ENCODE measurements at regions not wholly inside any gene's neighbourhood (a gene's known extent, or its start where the extent isn't known, plus 50 kb on each side); places are given as distances from the start of the nearest gene placed in this dataset.

- TF ChIP-seq CTCF (conservative IDR thresholded peaks at IDR 0.05; ENCODE audit: low read length): no peak
- TF ChIP-seq EZH2phosphoT487 (IDR thresholded peaks at IDR 0.05; ENCODE audit: borderline replicate concordance): no peak
These were observed 115.3 kb upstream of the PLXNC1 start for GRCh38 chr12:94033101-94033500.

Measured in Loucy (cell line).